Fibroblast of pulmonary artery (primary cell): ENCODE measurements at regions not wholly inside any gene's neighbourhood (a gene's known extent, or its start where the extent isn't known, plus 50 kb on each side); places are given as distances from the start of the nearest gene placed in this dataset.
"Not testable (repeated sequence)": the region's sequence is repeated elsewhere in the genome, so short reads cannot be mapped to it uniquely, and the experiment has no call there.

Source experiments
- DNase-seq: peaks from one replicate; pipeline ENCODE4 v3.0.0-alpha.2; 2010; ENCODE audit warnings: low read depth
- H3K4me3 ChIP-seq: replicated peaks from 2 replicates; pipeline ENCODE4 v1.5.1; 2011; ENCODE audit warnings: low read depth, mild to moderate bottlenecking, control low read depth, low read length, moderate library complexity
- TF ChIP-seq, protein P1 (sequence below): IDR thresholded peaks from 2 replicates; pipeline ENCODE4 v1.5.1; 2011; ENCODE audit warnings: mild to moderate bottlenecking, control low read depth, low read length, inconsistent platforms; ENCODE audit errors: missing control alignments

DNA sequence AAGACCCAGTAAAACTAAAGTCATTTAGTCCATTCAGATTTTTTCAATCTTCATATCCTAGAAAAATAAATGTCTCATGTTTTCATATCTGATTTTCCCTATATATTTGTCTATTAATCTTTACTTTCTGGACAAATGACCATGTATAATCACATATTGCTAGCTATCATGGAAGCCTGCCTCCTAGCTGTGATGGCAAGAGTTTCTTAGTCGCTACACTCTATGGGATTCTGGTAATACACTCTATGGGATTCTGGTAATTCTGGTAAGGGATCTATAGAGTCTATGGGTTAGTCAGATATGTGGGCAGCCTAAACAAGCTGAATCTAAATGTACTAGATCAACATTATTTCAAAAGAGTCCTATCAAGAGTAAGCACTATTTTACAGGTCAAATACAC lies 198.7 kb upstream of the LHX8 start:
- H3K4me3 ChIP-seq = no peak overlapping the region
- DNase-seq = no peak
- TF ChIP-seq, protein P1, sequence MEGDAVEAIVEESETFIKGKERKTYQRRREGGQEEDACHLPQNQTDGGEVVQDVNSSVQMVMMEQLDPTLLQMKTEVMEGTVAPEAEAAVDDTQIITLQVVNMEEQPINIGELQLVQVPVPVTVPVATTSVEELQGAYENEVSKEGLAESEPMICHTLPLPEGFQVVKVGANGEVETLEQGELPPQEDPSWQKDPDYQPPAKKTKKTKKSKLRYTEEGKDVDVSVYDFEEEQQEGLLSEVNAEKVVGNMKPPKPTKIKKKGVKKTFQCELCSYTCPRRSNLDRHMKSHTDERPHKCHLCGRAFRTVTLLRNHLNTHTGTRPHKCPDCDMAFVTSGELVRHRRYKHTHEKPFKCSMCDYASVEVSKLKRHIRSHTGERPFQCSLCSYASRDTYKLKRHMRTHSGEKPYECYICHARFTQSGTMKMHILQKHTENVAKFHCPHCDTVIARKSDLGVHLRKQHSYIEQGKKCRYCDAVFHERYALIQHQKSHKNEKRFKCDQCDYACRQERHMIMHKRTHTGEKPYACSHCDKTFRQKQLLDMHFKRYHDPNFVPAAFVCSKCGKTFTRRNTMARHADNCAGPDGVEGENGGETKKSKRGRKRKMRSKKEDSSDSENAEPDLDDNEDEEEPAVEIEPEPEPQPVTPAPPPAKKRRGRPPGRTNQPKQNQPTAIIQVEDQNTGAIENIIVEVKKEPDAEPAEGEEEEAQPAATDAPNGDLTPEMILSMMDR = no peak

DNA sequence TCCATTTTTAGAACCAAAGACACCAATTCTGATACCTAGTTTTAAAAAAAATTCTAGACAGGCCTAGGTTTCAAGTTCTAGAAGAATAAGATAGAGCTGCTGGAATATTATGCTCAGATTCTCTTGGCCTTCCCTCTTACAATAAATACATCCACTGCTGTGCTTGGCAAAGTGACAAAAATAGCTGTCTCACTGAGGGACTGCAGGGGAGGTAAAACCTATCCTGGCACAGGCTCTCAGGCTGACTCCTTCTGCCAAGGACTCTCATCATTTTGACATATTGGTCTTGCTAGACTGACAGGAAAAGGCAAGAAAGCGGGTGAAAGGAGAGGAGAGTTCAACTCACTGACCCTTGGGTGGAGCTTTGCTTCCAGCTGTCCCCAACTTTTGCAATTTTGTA lies 197.0 kb upstream of the LHX8 start:
- DNase-seq = no peak
- TF ChIP-seq, protein P1 = no peak
- H3K4me3 ChIP-seq = no peak overlapping the region

DNA sequence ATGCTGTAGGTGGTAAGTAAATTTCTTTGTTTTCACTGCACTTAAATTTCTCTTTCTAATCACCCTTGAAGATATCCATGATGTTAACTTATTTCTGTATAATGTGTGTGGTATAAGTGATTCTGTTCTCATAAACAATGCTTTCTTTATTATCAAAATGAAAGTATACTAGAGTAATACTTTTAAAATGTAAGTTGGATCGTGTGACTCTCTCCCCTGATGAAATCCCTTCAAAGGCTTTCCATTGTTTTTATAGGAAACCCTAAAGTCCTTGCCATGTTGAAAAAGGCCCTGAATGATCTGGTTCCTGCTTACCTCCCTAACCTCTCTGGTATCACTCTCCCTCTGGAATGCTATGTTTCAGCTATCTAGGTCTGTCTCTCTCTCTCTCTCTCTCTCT lies 191.1 kb upstream of the LHX8 start:
- TF ChIP-seq, protein P1 = no peak

DNA sequence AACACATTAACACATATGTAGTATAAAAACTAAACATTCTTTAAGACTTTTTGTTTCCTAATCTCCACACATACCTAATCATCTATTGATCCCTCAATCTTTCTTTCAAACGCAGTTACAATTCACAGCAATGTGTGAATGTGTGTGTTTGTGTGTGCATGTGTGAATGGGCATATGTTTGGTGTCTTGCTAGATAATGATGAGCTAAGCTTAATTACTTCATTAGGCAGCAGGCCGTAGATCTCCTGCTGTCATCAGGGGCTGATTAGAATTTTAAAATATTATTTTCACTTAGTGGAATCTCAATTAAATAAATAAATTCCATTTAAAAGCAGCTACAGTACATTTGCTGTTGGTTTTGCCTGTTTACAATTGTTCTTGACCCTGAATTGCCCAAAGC lies 187.8 kb upstream of the LHX8 start:
- H3K4me3 ChIP-seq = no peak overlapping the region
- TF ChIP-seq, protein P1 = no peak
- no peak for DNase-seq

More for the DNA sequence above, 191.1 kb upstream of the LHX8 start:
- DNase-seq = no peak
- no peak overlapping the region for H3K4me3 ChIP-seq

DNA sequence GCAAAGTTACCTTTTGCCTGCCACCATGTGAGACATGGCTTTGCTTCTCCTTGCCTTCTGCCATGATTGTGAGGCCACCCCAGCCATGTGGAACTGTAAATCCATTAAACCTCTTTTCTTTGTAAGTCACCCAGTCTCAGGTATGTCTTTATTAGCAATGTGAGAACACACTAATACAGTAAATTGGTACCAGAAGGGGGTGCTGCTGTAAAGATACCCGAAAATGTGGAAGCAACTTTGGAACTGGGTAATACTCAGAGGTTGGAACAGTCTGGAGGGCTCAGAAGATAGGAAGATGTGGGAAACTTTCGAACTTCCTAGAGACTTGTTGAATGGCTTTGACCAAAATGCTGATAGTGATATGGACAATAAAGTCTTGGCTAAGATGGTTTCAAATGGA lies 184.8 kb upstream of the LHX8 start:
- not testable (repeated sequence) for H3K4me3 ChIP-seq, DNase-seq

DNA sequence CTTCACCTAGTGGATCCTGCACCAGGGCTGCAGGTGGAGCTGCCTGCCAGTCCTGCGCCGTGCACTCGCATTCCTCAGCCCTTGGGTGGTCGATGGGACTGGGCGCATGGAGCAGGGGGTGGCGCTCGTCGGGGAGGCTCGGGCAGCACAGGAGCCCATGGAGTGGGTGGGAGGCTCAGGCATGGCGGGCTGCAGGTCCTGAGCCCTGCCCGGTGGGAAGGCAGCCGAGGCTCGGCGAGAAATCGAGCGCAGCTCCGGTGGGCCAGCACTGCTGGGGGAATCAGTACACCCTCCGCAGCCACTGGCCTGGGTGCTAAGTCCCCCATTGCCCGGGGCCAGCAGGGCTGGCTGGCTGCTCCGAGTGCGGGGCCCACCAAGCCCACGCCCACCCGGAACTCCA lies 182.2 kb upstream of the LHX8 start:
- DNase-seq = not testable (repeated sequence)

DNA sequence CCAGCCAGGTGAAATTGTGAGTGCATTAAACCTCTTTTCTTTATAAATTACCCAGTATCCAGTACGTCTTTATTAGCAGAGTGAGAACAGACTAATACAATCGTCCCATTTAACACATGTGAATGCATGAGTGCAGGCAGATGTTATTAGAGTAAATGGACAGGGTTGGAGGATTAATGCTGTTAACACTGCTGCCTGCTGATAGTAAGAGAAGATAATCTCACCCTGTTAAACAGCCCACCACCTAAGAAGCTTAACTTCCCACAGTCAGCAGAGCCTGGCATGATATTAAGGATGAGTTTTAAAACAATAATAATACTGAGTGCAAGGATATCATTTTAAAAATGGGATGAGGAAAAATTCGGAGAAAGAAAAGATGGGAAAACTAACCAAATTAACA lies 181.4 kb upstream of the LHX8 start:
- TF ChIP-seq, protein P1 = no peak
- no peak overlapping the region for H3K4me3 ChIP-seq
- no peak for DNase-seq

More for the DNA sequence above, 182.2 kb upstream of the LHX8 start:
- H3K4me3 ChIP-seq = not testable (repeated sequence)

DNA sequence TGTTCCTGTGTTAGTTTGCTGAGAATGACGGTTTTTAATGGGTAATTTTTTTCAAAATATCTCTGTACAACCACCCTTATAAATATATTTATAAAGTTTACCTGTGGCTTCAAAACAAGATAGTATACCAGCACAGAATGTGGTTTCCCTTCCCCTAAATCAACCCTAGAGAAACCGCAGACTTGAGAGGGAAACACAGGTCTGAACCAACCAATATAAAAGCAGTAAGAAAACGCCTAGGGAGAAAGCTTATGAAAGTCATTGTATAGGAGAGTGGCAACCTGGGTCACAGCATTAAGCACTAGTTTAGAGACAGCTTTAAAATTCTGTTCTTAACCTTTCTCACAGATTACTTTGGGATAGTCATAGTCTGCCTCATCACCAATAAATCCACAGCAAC lies 180.6 kb upstream of the LHX8 start:
- TF ChIP-seq, protein P1 = no peak
- H3K4me3 ChIP-seq = no peak overlapping the region
- DNase-seq = no peak
